ENCODE measurements at regions not wholly inside any gene's neighbourhood (a gene's known extent, or its start where the extent isn't known, plus 50 kb on each side); places are given as distances from the start of the nearest gene placed in this dataset.

- TF ChIP-seq ZNF407 (IDR thresholded peaks at IDR 0.05; ENCODE audit: low read depth): no peak
- TF ChIP-seq TFAM (CRISPR knock-in tag; conservative IDR thresholded peaks at IDR 0.05): no peak
- no peak for TF ChIP-seq ZBTB1 (CRISPR knock-in tag; IDR thresholded peaks at IDR 0.05; ENCODE audit: borderline replicate concordance, low read depth)
- TF ChIP-seq PHF8 (IDR thresholded peaks at IDR 0.05; ENCODE audit: borderline replicate concordance, low read length): no peak
These were observed 326.4 kb downstream of the MEI4 start (continued) for GRCh38 chr6:77979204-77979603.

All from K562 (cell line).